HepG2 (cell line): ENCODE measurements at regions not wholly inside any gene's neighbourhood (a gene's known extent, or its start where the extent isn't known, plus 50 kb on each side); places are given as distances from the start of the nearest gene placed in this dataset.

Experiments
- ARID2 ChIP-seq: sonication (generic); formaldehyde crosslinking; IDR thresholded peaks from 2 replicates; pipeline ENCODE4 v1.8.1; 2022; ENCODE audit warnings: mild to moderate bottlenecking, missing genetic modification reagents, borderline replicate concordance
- DNMT3B ChIP-seq: conservative IDR thresholded peaks from 2 replicates; pipeline ENCODE4 v1.6.1; 2016; ENCODE audit warnings: missing biosample characterization, control low read depth
- FOXA3 ChIP-seq: IDR thresholded peaks from 2 replicates; pipeline ENCODE4 v1.6.1; 2016; ENCODE audit warnings: missing genetic modification reagents, missing compliant biosample characterization
- FOXP1 ChIP-seq, 2 experiments: fragments of 450-650 bp in 1 of 2; IDR thresholded peaks; 2 replicates each; pipeline ENCODE4 v1.6.1; 2017 to 2018; ENCODE audit warnings: antibody characterized with exemption in 1 of 2
- GTF2F1 ChIP-seq: fragments of 150-350 bp; IDR thresholded peaks from 2 replicates; pipeline ENCODE4 v1.6.1; 2014; ENCODE audit warnings: low read length
- KLF16 ChIP-seq, 2 experiments: sonication (generic) in 1 of 2; formaldehyde crosslinking in 1 of 2; IDR thresholded peaks; 2 replicates each; pipeline versions ENCODE4 v1.6.1 to v1.8.0; 2016 to 2023; ENCODE audit warnings: missing genetic modification reagents in 2 of 2, missing compliant biosample characterization in 1 of 2
- PHB2 ChIP-seq: fragments of 450-650 bp; IDR thresholded peaks from 2 replicates; pipeline ENCODE4 v1.6.1; 2018; ENCODE audit not compliant: partially characterized antibody
- PHF21A ChIP-seq: sonication (generic); formaldehyde crosslinking; IDR thresholded peaks from 2 replicates; pipeline ENCODE4 v1.5.0; 2020; ENCODE audit warnings: mild to moderate bottlenecking, missing genetic modification reagents
- RBM22 ChIP-seq: fragments of 200-400 bp; formaldehyde crosslinking; optimal IDR thresholded peaks from 2 replicates; pipeline ENCODE3; 2017; ENCODE audit warnings: mild to moderate bottlenecking, low read length, moderate library complexity
- SCMH1 ChIP-seq: sonication (generic); formaldehyde crosslinking; IDR thresholded peaks from 2 replicates; pipeline ENCODE4 v1.9.0; 2021; ENCODE audit warnings: missing genetic modification reagents, mild to moderate bottlenecking, borderline replicate concordance
- SMAD1 ChIP-seq: sonication (generic); formaldehyde crosslinking; IDR thresholded peaks from 2 replicates; pipeline ENCODE4 v1.4.0; 2020; ENCODE audit warnings: missing genetic modification reagents, low read depth, mild to moderate bottlenecking, borderline replicate concordance
- SMARCE1 ChIP-seq: fragments of 450-650 bp; IDR thresholded peaks from 2 replicates; pipeline ENCODE4 v1.6.1; 2017; ENCODE audit warnings: borderline replicate concordance
- SNAPC2 ChIP-seq: sonication (generic); formaldehyde crosslinking; IDR thresholded peaks from 2 replicates; pipeline ENCODE4 v1.8.1; 2022; ENCODE audit warnings: mild to moderate bottlenecking, missing genetic modification reagents
- TP53 ChIP-seq: sonication (generic); formaldehyde crosslinking; conservative IDR thresholded peaks from 2 replicates; pipeline ENCODE4 v1.4.0; 2020; ENCODE audit warnings: missing genetic modification reagents
- WIZ ChIP-seq: sonication (generic); formaldehyde crosslinking; IDR thresholded peaks from 2 replicates; pipeline ENCODE4 v1.5.1; 2020; ENCODE audit warnings: mild to moderate bottlenecking, missing genetic modification reagents
- ZFP90 ChIP-seq: sonication (generic); formaldehyde crosslinking; IDR thresholded peaks from 2 replicates; pipeline ENCODE4 v1.8.0; 2022; ENCODE audit warnings: missing genetic modification reagents, mild to moderate bottlenecking, inconsistent platforms, borderline replicate concordance
- ZIK1 ChIP-seq: sonication (generic); formaldehyde crosslinking; IDR thresholded peaks from 2 replicates; pipeline ENCODE4 v1.5.0; 2020; ENCODE audit warnings: mild to moderate bottlenecking, low read depth, missing genetic modification reagents, borderline replicate concordance
- ZNF121 ChIP-seq: sonication (generic); formaldehyde crosslinking; IDR thresholded peaks from 2 replicates; pipeline ENCODE4 v1.5.0; 2020; ENCODE audit warnings: mild to moderate bottlenecking, missing genetic modification reagents
- ZNF17 ChIP-seq: sonication (generic); formaldehyde crosslinking; IDR thresholded peaks from 2 replicates; pipeline ENCODE4 v1.5.0; 2020; ENCODE audit warnings: mild to moderate bottlenecking, missing genetic modification reagents
- ZNF292 ChIP-seq: sonication (generic); formaldehyde crosslinking; IDR thresholded peaks from 2 replicates; pipeline ENCODE4 v1.8.1; 2022; ENCODE audit warnings: mild to moderate bottlenecking, low read depth, missing genetic modification reagents, borderline replicate concordance
- ZNF543 ChIP-seq: sonication (generic); formaldehyde crosslinking; IDR thresholded peaks from 2 replicates; pipeline ENCODE4 v1.4.0; 2020; ENCODE audit warnings: mild to moderate bottlenecking, missing genetic modification reagents
- ZNF703 ChIP-seq: sonication (generic); formaldehyde crosslinking; IDR thresholded peaks from 2 replicates; pipeline ENCODE4 v1.5.1; 2020; ENCODE audit warnings: missing genetic modification reagents, mild to moderate bottlenecking, moderate library complexity, borderline replicate concordance
- ZNF709 ChIP-seq: sonication (generic); formaldehyde crosslinking; IDR thresholded peaks from 2 replicates; pipeline ENCODE4 v1.5.0; 2020; ENCODE audit warnings: mild to moderate bottlenecking, missing genetic modification reagents
- ZNF891 ChIP-seq: sonication (generic); formaldehyde crosslinking; IDR thresholded peaks from 2 replicates; pipeline ENCODE4 v1.5.0; 2020; ENCODE audit warnings: mild to moderate bottlenecking, missing genetic modification reagents
- TF ChIP-seq, protein P1 (sequence below): sonication (generic); formaldehyde crosslinking; IDR thresholded peaks from 2 replicates; pipeline ENCODE4 v1.9.0; 2022; ENCODE audit warnings: missing genetic modification reagents, mild to moderate bottlenecking, borderline replicate concordance
- TF ChIP-seq, protein P2 (sequence below): sonication (generic); formaldehyde crosslinking; IDR thresholded peaks from 2 replicates; pipeline ENCODE4 v1.5.0; 2020; ENCODE audit warnings: missing genetic modification reagents
- TF ChIP-seq, protein P3 (sequence below): sonication (generic); formaldehyde crosslinking; IDR thresholded peaks from 2 replicates; pipeline ENCODE4 v1.4.0; 2020; ENCODE audit warnings: missing genetic modification reagents
- TF ChIP-seq, protein P4 (sequence below): IDR thresholded peaks from 2 replicates; pipeline ENCODE4 v1.6.1; 2016; ENCODE audit warnings: mild to moderate bottlenecking, missing biosample characterization, missing genetic modification reagents

DNA sequence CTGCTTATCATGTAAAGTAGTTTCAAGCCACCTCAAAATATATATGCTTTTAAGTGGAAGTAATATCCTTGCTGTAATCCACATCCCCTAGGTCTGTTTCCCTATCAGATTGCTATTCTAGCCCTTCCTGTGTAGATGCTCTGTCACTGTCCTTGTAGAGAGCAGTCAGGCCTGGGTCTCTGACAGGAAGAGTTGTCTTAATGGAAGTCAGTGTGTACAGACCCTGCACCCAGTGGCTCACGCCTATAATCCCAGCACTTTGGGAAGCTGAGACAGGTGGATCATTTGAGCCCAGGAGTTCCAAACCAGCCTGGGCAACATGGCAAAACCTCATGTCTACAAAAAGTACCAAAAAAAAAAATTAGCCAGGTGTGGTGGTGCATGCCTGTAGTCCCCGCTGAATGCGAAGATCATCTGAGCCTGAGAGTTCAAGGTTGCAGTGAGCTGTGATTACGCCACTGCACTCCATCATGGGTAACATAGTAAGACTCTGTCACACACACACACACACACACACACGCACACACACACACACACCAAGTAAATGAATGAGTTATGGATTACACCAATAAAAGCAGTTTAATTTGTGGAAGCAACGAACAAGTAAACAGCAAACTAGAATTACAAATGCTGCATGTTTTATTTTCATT, 70.2 kb upstream of the DSC1 start (continued):
- TF ChIP-seq, protein P1, sequence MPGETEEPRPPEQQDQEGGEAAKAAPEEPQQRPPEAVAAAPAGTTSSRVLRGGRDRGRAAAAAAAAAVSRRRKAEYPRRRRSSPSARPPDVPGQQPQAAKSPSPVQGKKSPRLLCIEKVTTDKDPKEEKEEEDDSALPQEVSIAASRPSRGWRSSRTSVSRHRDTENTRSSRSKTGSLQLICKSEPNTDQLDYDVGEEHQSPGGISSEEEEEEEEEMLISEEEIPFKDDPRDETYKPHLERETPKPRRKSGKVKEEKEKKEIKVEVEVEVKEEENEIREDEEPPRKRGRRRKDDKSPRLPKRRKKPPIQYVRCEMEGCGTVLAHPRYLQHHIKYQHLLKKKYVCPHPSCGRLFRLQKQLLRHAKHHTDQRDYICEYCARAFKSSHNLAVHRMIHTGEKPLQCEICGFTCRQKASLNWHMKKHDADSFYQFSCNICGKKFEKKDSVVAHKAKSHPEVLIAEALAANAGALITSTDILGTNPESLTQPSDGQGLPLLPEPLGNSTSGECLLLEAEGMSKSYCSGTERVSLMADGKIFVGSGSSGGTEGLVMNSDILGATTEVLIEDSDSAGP (CRISPR knock-in tag) = peak; percentile 64
- TF ChIP-seq TP53 (no peak), SNAPC2 (CRISPR knock-in tag) (0 out of 2 replicates have a peak, but pooled peaks have one; percentile 47), ZNF891 (CRISPR knock-in tag) (no peak), ZFP90 (no peak), SCMH1 (CRISPR knock-in tag) (no peak), ZNF121 (CRISPR knock-in tag) (no peak), ZIK1 (no peak), RBM22 (no peak), FOXA3 (CRISPR knock-in tag) (peak; percentile 54; the same call in 1 of the 2 replicates), GTF2F1 (no peak), ARID2 (CRISPR knock-in tag) (0 out of 2 replicates have a peak, but pooled peaks have one; percentile 29), ZNF292 (CRISPR knock-in tag) (peak; percentile 72), ZNF703 (CRISPR knock-in tag) (no peak), SMAD1 (CRISPR knock-in tag) (no peak), ZNF709 (no peak), KLF16 (CRISPR knock-in tag; IDR thresholded peaks at IDR 0.05) (no peak), DNMT3B (CRISPR knock-in tag) (no peak), PHB2 (no peak), SMARCE1 (no peak), WIZ (CRISPR knock-in tag) (no peak), ZNF543 (CRISPR knock-in tag) (0 out of 2 replicates have a peak, but pooled peaks have one; percentile 42), PHF21A (CRISPR knock-in tag) (peak; percentile 76; the same call in 1 of the 2 replicates), ZNF17 (CRISPR knock-in tag) (no peak), FOXP1 (IDR thresholded peaks at IDR 0.05) (no peak), FOXP1 (CRISPR knock-in tag; IDR thresholded peaks at IDR 0.05) (peak; percentile 12; the same call in 1 of the 2 replicates)
- TF ChIP-seq, protein P2, sequence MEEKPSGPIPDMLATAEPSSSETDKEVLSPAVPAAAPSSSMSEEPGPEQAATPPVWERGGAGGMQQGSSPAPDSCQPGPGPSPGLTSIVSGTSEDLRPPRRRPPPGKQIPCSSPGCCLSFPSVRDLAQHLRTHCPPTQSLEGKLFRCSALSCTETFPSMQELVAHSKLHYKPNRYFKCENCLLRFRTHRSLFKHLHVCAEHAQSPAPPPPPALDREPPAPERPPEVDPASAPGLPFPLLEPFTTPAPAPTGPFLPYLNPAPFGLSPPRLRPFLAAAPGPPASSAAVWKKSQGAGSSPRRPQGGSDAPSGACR = peak; percentile 43; the same call in 1 of the 2 replicates
- TF ChIP-seq, protein P3, sequence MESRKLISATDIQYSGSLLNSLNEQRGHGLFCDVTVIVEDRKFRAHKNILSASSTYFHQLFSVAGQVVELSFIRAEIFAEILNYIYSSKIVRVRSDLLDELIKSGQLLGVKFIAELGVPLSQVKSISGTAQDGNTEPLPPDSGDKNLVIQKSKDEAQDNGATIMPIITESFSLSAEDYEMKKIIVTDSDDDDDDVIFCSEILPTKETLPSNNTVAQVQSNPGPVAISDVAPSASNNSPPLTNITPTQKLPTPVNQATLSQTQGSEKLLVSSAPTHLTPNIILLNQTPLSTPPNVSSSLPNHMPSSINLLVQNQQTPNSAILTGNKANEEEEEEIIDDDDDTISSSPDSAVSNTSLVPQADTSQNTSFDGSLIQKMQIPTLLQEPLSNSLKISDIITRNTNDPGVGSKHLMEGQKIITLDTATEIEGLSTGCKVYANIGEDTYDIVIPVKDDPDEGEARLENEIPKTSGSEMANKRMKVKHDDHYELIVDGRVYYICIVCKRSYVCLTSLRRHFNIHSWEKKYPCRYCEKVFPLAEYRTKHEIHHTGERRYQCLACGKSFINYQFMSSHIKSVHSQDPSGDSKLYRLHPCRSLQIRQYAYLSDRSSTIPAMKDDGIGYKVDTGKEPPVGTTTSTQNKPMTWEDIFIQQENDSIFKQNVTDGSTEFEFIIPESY (CRISPR knock-in tag) = no peak
- TF ChIP-seq, protein P4, sequence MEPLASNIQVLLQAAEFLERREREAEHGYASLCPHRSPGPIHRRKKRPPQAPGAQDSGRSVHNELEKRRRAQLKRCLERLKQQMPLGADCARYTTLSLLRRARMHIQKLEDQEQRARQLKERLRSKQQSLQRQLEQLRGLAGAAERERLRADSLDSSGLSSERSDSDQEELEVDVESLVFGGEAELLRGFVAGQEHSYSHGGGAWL (CRISPR knock-in tag) = no peak
